Sigmoid colon (tissue), 6 donors: ENCODE measurements at regions not wholly inside any gene's neighbourhood (a gene's known extent, or its start where the extent isn't known, plus 50 kb on each side); places are given as distances from the start of the nearest gene placed in this dataset.

Experiments used
- DNase-seq: peaks from one replicate; pipeline ENCODE4 v3.0.0-alpha.2; 2019
- H3K27ac ChIP-seq, 4 donors: fragments of 200-600 bp; sonication (generic); one replicate each; pipeline ENCODE4 v1.5.1; 2016 to 2019; ENCODE audit warnings: mild to moderate bottlenecking in 1 of 4
- H3K27me3 ChIP-seq, 3 donors: fragments of 200-600 bp; sonication (generic); one replicate each; pipeline ENCODE4 v1.5.1; 2019; ENCODE audit warnings: mild to moderate bottlenecking in 1 of 3
- H3K36me3 ChIP-seq, 4 donors: fragments of 200-600 bp; sonication (generic); one replicate each; pipeline ENCODE4 v1.5.1; 2016 to 2019
- H3K4me1 ChIP-seq, 4 donors: fragments of 200-600 bp; sonication (generic); one replicate each; pipeline ENCODE4 v1.5.1; 2017 to 2019
- H3K4me3 ChIP-seq, 4 donors: fragments of 200-600 bp; sonication (generic); one replicate each; pipeline ENCODE4 v1.5.1; 2017 to 2019; ENCODE audit warnings: mild to moderate bottlenecking in 2 of 4, moderate library complexity in 1 of 4
- H3K9me3 ChIP-seq, 4 donors: fragments of 200-600 bp in 3 of 4; sonication (generic) in 3 of 4; one replicate each; pipeline versions ENCODE4 v1.5.1 to v1.6.1; 2013 to 2019
- EP300 ChIP-seq, 4 donors: sonication (generic); formaldehyde crosslinking; IDR thresholded peaks; one replicate each; pipeline ENCODE4 v1.6.1; 2017; ENCODE audit warnings: antibody characterized with exemption in 4 of 4
- POLR2A ChIP-seq, 2 donors: fragments of 450-650 bp; IDR thresholded peaks; one replicate each; pipeline ENCODE4 v1.6.1; 2016; ENCODE audit warnings: antibody characterized with exemption in 2 of 2, mild to moderate bottlenecking in 2 of 2, moderate library complexity in 2 of 2
- POLR2AphosphoS5 ChIP-seq, 4 donors: sonication (generic); formaldehyde crosslinking; IDR thresholded peaks; one replicate each; pipeline ENCODE4 v1.6.1; 2017; ENCODE audit warnings: antibody characterized with exemption in 4 of 4
- WGBS, 2 donors: extraction: QIAGEN DNeasy Blood & Tissue Kit; methylation state at CpG; one replicate each; pipeline ENCODE4 v1.1.7; 2013; 5-methylcytosine and 5-hydroxymethylcytosine counted together
- intact Hi-C: fragments of 100-400 bp; cut with DNase I; formaldehyde crosslinking; loops from one replicate; pipeline ENCODE4 v1.15.1; 2023
- TF ChIP-seq, protein P1 (sequence below), 4 experiments: fragments of 450-650 bp in 3 of 4; fragments of 200-600 bp in 1 of 4; IDR thresholded peaks; one replicate each; pipeline ENCODE4 v1.5.1; 2016 to 2019; ENCODE audit warnings: antibody characterized with exemption in 4 of 4, mild to moderate bottlenecking in 3 of 4, moderate library complexity in 2 of 4
- donor health status: healthy with polysubstance abuse.
- donor health status: healthy.

DNA sequence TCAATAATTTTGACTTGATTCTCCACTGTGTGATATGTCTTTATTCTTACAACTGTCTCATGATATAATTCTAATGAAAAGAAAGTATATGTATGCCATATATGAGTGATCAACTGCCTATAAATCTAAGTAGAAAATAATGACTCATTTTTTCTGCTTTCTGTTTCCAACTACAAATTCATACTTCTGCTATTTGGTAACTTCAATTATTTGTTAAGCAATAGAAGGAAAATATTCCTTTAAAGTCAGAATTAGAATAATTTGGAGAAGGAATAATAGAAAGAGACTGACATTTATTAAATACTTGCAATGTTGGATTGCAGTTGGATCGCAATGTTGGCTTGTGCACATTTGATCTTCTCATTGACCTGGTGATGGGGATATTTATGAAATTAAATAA, 204.2 kb upstream of the PACRGL start:
- Histone ChIP-seq H3K27me3 (no peaks in the 10 kb centered on the region), H3K4me1 (peaks cover 0 to under 1% (median 0%) of the 10 kb centered on the region in 4 donors), H3K36me3 (no peaks in the 10 kb centered on the region), H3K9me3 (no peaks in the 10 kb centered on the region), H3K4me3 (no peak overlapping the region), H3K27ac (no peak overlapping the region)
- intact Hi-C loops = no loop called here
- no peak for DNase-seq
- WGBS, 2 donors = 94 to 96% methylated on average over 1 of the region's 1 CpG
- TF ChIP-seq EP300 (IDR thresholded peaks at IDR 0.05) (no peak), POLR2AphosphoS5 (IDR thresholded peaks at IDR 0.05) (no peak), POLR2A (IDR thresholded peaks at IDR 0.05) (no peak)
- TF ChIP-seq, protein P1, sequence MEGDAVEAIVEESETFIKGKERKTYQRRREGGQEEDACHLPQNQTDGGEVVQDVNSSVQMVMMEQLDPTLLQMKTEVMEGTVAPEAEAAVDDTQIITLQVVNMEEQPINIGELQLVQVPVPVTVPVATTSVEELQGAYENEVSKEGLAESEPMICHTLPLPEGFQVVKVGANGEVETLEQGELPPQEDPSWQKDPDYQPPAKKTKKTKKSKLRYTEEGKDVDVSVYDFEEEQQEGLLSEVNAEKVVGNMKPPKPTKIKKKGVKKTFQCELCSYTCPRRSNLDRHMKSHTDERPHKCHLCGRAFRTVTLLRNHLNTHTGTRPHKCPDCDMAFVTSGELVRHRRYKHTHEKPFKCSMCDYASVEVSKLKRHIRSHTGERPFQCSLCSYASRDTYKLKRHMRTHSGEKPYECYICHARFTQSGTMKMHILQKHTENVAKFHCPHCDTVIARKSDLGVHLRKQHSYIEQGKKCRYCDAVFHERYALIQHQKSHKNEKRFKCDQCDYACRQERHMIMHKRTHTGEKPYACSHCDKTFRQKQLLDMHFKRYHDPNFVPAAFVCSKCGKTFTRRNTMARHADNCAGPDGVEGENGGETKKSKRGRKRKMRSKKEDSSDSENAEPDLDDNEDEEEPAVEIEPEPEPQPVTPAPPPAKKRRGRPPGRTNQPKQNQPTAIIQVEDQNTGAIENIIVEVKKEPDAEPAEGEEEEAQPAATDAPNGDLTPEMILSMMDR (IDR thresholded peaks at IDR 0.05) = no peak

DNA sequence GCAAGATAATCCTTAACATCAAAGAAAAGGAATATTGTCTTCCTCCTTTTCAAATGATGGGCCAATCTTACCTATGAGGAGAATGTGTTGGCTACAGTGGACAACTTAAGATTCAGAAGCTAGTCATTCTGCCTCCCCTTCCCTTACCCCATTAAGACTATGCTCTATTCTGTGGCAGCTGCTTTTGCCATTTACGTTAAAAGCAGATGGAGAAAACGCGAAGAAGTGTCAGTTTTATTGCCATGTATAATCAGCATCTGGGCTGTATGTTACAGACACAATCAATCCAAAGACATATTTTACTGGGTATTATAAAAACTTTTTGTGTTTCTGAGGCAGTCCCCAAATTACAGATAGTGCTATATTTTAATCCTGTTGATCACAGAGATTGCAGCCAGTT, 196.1 kb upstream of the PACRGL start:
- Histone ChIP-seq H3K36me3 (no peaks in the 10 kb centered on the region), H3K9me3 (no peaks in the 10 kb centered on the region), H3K27me3 (no peaks in the 10 kb centered on the region), H3K4me1 (no peaks in the 10 kb centered on the region), H3K27ac (no peak overlapping the region), H3K4me3 (no peak overlapping the region)
- WGBS, 2 donors = 32 to 69% methylated on average over 3 of the region's 3 CpGs
- no peak for DNase-seq
- intact Hi-C loops = no loop called here
- TF ChIP-seq EP300 (IDR thresholded peaks at IDR 0.05) = no peak
- TF ChIP-seq, protein P1 (IDR thresholded peaks at IDR 0.05) = no peak

DNA sequence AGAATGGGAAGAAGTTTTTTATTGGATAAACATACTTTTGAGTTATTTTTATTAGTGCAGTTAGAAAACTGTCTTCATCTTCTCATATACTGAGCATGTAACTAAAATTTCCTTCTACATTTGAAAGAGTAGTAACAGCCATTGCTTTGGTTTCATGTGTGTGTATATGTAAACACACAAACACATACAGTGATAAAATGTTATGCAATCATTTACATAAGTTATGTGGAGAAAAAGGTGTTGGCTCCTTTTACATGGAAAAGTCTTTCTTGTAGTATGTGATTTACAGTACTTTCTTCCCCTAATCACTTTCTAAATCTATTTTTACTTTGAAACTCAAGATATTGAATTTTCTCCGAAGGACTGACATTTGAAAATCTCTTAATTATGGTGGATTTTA, 194.3 kb upstream of the PACRGL start:
- Histone ChIP-seq H3K27me3 (no peaks in the 10 kb centered on the region), H3K4me1 (no peaks in the 10 kb centered on the region), H3K36me3 (no peaks in the 10 kb centered on the region), H3K27ac (no peak overlapping the region), H3K4me3 (no peak overlapping the region), H3K9me3 (no peaks in the 10 kb centered on the region)
- 90 to 95% methylated on average over 1 of the region's 1 CpG for WGBS, 2 donors
- no peak for DNase-seq
- intact Hi-C loops = no loop called here
- TF ChIP-seq, protein P1 (IDR thresholded peaks at IDR 0.05) = no peak
- no peak for TF ChIP-seq POLR2AphosphoS5 (IDR thresholded peaks at IDR 0.05)
- no peak for TF ChIP-seq POLR2A (IDR thresholded peaks at IDR 0.05)
- no peak for TF ChIP-seq EP300 (IDR thresholded peaks at IDR 0.05)

DNA sequence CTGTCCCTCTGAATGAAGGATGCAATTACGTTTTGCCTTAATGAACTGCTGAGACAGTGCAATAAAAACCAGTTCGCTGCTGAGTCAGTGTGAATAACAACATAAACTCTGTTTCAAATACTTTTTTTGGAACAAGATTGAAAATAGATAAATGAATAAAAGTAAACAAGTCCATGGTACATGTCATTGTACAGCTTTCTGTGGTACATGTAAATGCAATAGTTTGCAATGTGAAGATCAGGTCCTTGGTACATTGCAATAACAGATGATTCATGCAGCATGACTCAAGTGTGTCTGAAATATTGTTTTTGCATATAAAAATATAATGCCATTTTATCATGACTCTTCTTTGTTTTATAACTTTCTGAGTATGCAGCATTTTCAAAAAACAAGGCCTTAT, 193.4 kb upstream of the PACRGL start:
- no peak for DNase-seq
- TF ChIP-seq POLR2A (IDR thresholded peaks at IDR 0.05) (no peak), POLR2AphosphoS5 (IDR thresholded peaks at IDR 0.05) (no peak), EP300 (IDR thresholded peaks at IDR 0.05) (no peak)
- TF ChIP-seq, protein P1 (IDR thresholded peaks at IDR 0.05) = no peak
- no peaks in the 10 kb centered on the region for H3K36me3 ChIP-seq
- no peak overlapping the region for H3K27ac ChIP-seq
- no peaks in the 10 kb centered on the region for H3K27me3 ChIP-seq
- intact Hi-C loops = no loop called here
- no peaks in the 10 kb centered on the region for H3K9me3 ChIP-seq
- H3K4me3 ChIP-seq = no peak overlapping the region
- no peaks in the 10 kb centered on the region for H3K4me1 ChIP-seq
- 33 to 71% methylated on average over 2 of the region's 2 CpGs for WGBS, 2 donors

DNA sequence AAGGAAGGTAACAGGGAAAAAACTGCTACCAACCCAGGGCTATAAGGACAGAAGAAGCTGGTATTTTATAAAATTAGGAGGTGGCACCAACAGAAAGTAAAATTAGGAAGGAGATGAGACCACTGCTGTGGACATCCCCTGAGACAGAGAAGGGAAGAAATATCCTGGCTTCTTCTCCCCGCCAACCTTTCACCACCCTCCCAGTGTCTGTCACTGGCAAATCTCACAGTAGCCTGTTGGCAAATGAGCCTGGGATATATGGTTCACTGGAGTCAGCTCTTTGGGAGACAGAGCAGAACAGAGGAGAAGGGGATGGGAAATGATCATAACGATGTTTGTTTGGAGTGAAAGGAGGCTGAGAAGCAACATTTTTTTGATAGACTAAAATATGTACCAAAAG, 190.9 kb upstream of the PACRGL start:
- WGBS, 2 donors = 82 to 88% methylated on average over 2 of the region's 2 CpGs
- intact Hi-C loops = no loop called here
- TF ChIP-seq EP300 (IDR thresholded peaks at IDR 0.05) = no peak
- TF ChIP-seq, protein P1 (IDR thresholded peaks at IDR 0.05) = no peak
- TF ChIP-seq POLR2AphosphoS5 (IDR thresholded peaks at IDR 0.05) = no peak
- no peak for TF ChIP-seq POLR2A (IDR thresholded peaks at IDR 0.05)
- Histone ChIP-seq H3K4me3 (no peak overlapping the region), H3K27ac (no peak overlapping the region), H3K27me3 (no peaks in the 10 kb centered on the region), H3K9me3 (no peaks in the 10 kb centered on the region), H3K4me1 (no peaks in the 10 kb centered on the region), H3K36me3 (no peaks in the 10 kb centered on the region)
- DNase-seq = no peak
